HG03060 (cell line): ENCODE measurements at regions not wholly inside any gene's neighbourhood (a gene's known extent, or its start where the extent isn't known, plus 50 kb on each side); places are given as distances from the start of the nearest gene placed in this dataset.

ENCODE experiments used
- ATAC-seq: cut with Tn5 transposase; IDR thresholded peaks from one replicate; pipeline ENCODE4 v1.9.1; 2021; ENCODE audit warnings: low read depth, moderate number of reproducible peaks; ENCODE audit not compliant: unreplicated experiment

GRCh38 chr10:130230036-130230435 is 93.8 kb downstream of the GLRX3 start:
- ATAC-seq, result no peak

GRCh38 chr10:130230611-130231010 is 94.4 kb downstream of the GLRX3 start:
- ATAC-seq, result no peak

GRCh38 chr10:130231251-130231741 is 95.1 kb downstream of the GLRX3 start:
- ATAC-seq, result no peak

- ATAC-seq, result no peak
Observed at GRCh38 chr10:130232166-130233034, 96.2 kb downstream of the GLRX3 start.

GRCh38 chr10:130233035-130233360 is 96.8 kb downstream of the GLRX3 start:
- no peak for ATAC-seq

GRCh38 chr10:130233426-130233825 is 97.2 kb downstream of the GLRX3 start:
- ATAC-seq, result no peak

- no peak for ATAC-seq
Observed at GRCh38 chr10:130234171-130234965, 98.2 kb downstream of the GLRX3 start.

GRCh38 chr10:130236711-130237110 is 100.5 kb downstream of the GLRX3 start:
- ATAC-seq, result no peak

GRCh38 chr10:130240409-130240808 is 104.2 kb downstream of the GLRX3 start:
- ATAC-seq, result no peak

GRCh38 chr10:130242513-130242912 is 106.3 kb downstream of the GLRX3 start:
- no peak for ATAC-seq

- ATAC-seq, result no peak
Observed at GRCh38 chr10:130243015-130243414, 106.8 kb downstream of the GLRX3 start.

- ATAC-seq, result no peak
Observed at GRCh38 chr10:130244031-130244927, 108.1 kb downstream of the GLRX3 start.

- no peak for ATAC-seq
Observed at GRCh38 chr10:130244928-130245495, 108.8 kb downstream of the GLRX3 start.

GRCh38 chr10:130246113-130246512 is 109.9 kb downstream of the GLRX3 start:
- no peak for ATAC-seq

GRCh38 chr10:130250127-130250526 is 113.9 kb downstream of the GLRX3 start:
- no peak for ATAC-seq

GRCh38 chr10:130251766-130252165 is 115.6 kb downstream of the GLRX3 start:
- no peak for ATAC-seq

- no peak for ATAC-seq
Observed at GRCh38 chr10:130254243-130254642, 118.1 kb downstream of the GLRX3 start.

GRCh38 chr10:130254662-130255061 is 118.5 kb downstream of the GLRX3 start:
- no peak for ATAC-seq

- no peak for ATAC-seq
Observed at GRCh38 chr10:130255777-130256176, 119.6 kb downstream of the GLRX3 start.

GRCh38 chr10:130257897-130258296 is 121.7 kb downstream of the GLRX3 start:
- ATAC-seq, result no peak
